ENCODE measurements at regions not wholly inside any gene's neighbourhood (a gene's known extent, or its start where the extent isn't known, plus 50 kb on each side); places are given as distances from the start of the nearest gene placed in this dataset.

DNA sequence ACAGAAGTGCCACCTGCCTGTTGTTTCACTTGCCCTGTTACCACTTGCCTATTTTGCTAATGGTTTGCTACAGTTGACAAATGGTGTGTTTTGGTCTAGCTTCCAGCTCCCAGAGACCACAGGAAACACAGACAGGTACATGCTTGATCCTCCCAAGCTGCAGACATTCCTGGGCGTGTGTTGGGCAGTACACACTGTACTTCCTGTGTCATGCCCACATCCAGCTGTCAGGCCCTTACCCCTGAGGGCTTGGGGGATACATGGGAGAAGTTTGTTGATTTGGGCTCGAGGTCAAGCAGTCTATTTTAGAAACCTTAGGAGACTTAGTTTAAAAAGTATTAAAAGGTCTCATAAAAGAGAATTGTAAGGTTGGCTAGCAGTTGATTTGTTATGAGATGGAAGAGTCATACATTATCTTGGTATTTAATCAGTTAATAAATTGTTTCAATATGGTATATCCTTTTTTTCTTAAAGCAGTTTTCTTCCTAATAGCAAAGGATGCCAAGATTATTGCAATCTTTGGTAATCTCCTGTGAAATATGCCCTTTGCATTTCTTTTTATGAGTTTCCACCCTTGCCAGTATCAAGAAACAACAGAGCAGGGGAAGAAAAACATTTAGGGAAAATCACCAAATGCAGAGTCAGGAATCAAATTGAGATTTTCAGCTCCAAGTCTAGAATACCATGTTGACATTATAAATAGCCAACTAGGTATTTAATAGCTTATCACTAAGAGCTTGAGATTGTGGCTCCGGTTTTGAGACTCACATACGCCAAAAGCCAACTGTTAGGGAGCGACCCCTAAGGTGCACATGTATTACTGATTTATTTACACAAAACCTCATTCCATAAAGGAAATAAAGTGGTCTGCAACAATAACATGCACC is 52.3 kb upstream of the CD180 start:
- Histone ChIP-seq H3K4me3 (replicated peaks in 1 of 3; ENCODE audit: insufficient read depth in 1 of 3, low read depth in 1 of 3, low read length in 3 of 3) (no peak overlapping the region), H3K4me2 (ENCODE audit: insufficient read depth, low read length) (no peak overlapping the region), H3K9me3 (replicated peaks; ENCODE audit: control insufficient read depth, insufficient read depth, low read length) (no peaks in the 10 kb centered on the region), H3K79me2 (ENCODE audit: control insufficient read depth, insufficient read depth, low read length) (no peaks in the 10 kb centered on the region), H3K27ac (ENCODE audit: insufficient read depth, low read depth, low read length) (no peak overlapping the region), H3K9me1 (replicated peaks; ENCODE audit: control insufficient read depth, extremely low read depth, insufficient read depth, low read length) (no peaks in the 10 kb centered on the region), H4K20me1 (replicated peaks; ENCODE audit: control insufficient read depth, extremely low read depth, insufficient read depth, low read length) (no peaks in the 10 kb centered on the region), H3K27me3 (ENCODE audit: control insufficient read depth in 2 of 2, insufficient read depth in 2 of 2, low read length in 2 of 2) (no peaks in the 10 kb centered on the region), H3K36me3 (ENCODE audit: control insufficient read depth in 2 of 2, extremely low read depth in 1 of 2, insufficient read depth in 2 of 2, low read length in 2 of 2) (no peaks in the 10 kb centered on the region), H3K9ac (replicated peaks; ENCODE audit: extremely low read depth, insufficient read depth, low read length) (no peak overlapping the region), H3K4me1 (ENCODE audit: control insufficient read depth, extremely low read depth, insufficient read depth, low read length) (peaks cover 33% of the 10 kb centered on the region), H2AFZ (ENCODE audit: low read depth, low read length) (peak overlapping the region; percentile 28)
- no TSS peak for BruUV-seq (replicated peaks)
- POLR2A ChIA-PET = interaction anchor here (0.6 kb wide), 1 partner anchor 343 kb away, joined by 3 read pairs; no protein-coding TSS in a partner anchor
- CTCF ChIA-PET = interaction anchor here (1.2 to 6.4 kb wide), 2 partner anchors 31 to 1003 kb away, joined by 3 to 222 read pairs; no protein-coding TSS in a partner anchor
- no peak for FAIRE-seq
- TF ChIP-seq POLR2AphosphoS5 (IDR thresholded peaks at IDR 0.05; ENCODE audit: insufficient read depth, low read depth, low read length) (no peak), MYC (IDR thresholded peaks at IDR 0.05; ENCODE audit: low read depth, low read length) (no peak), POLR2A (IDR thresholded peaks at IDR 0.05; ENCODE audit: low read depth, low read length) (no peak), EZH2 (IDR thresholded peaks at IDR 0.05; ENCODE audit: borderline replicate concordance, low read depth, low read length, severe bottlenecking) (no peak), GATA2 (IDR thresholded peaks at IDR 0.05; ENCODE audit: insufficient read depth, insufficient read length, low read depth, low read length) (no peak), FOS (IDR thresholded peaks at IDR 0.05; ENCODE audit: borderline replicate concordance, insufficient read depth, low read length) (no peak), JUN (IDR thresholded peaks at IDR 0.05; ENCODE audit: borderline replicate concordance, insufficient read depth, insufficient read length, low read depth) (no peak)
- TF ChIP-seq, protein P1, sequence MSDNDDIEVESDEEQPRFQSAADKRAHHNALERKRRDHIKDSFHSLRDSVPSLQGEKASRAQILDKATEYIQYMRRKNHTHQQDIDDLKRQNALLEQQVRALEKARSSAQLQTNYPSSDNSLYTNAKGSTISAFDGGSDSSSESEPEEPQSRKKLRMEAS (IDR thresholded peaks at IDR 0.05; ENCODE audit: insufficient read depth, insufficient read length) = no peak
- TF ChIP-seq, protein P2, sequence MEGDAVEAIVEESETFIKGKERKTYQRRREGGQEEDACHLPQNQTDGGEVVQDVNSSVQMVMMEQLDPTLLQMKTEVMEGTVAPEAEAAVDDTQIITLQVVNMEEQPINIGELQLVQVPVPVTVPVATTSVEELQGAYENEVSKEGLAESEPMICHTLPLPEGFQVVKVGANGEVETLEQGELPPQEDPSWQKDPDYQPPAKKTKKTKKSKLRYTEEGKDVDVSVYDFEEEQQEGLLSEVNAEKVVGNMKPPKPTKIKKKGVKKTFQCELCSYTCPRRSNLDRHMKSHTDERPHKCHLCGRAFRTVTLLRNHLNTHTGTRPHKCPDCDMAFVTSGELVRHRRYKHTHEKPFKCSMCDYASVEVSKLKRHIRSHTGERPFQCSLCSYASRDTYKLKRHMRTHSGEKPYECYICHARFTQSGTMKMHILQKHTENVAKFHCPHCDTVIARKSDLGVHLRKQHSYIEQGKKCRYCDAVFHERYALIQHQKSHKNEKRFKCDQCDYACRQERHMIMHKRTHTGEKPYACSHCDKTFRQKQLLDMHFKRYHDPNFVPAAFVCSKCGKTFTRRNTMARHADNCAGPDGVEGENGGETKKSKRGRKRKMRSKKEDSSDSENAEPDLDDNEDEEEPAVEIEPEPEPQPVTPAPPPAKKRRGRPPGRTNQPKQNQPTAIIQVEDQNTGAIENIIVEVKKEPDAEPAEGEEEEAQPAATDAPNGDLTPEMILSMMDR (IDR thresholded peaks at IDR 0.05; ENCODE audit: extremely low read depth in 1 of 2, insufficient read depth in 1 of 2, low read depth in 1 of 2, low read length in 2 of 2) = no peak
- DNase-seq (ENCODE audit: low read depth, low spot score) = peak; percentile 10
- dilution Hi-C loops (cut with MboI; ENCODE audit: extremely low pct_ligation_motif_present, low sequenced_read_pairs) = no loop called here
- intact Hi-C loops (cut with micrococcal nuclease) = loop anchor here (2.0 to 10.0 kb wide), 6 partner anchors 58 to 748 kb away; no protein-coding TSS in a partner anchor

Data from endothelial cell of umbilical vein (primary cell).